Suppressor macrophage treated with lipopolysaccharide for 1 hour (primary cell): ENCODE measurements at regions not wholly inside any gene's neighbourhood (a gene's known extent, or its start where the extent isn't known, plus 50 kb on each side); places are given as distances from the start of the nearest gene placed in this dataset.
"Not testable (repeated sequence)": the region's sequence is repeated elsewhere in the genome, so short reads cannot be mapped to it uniquely, and the experiment has no call there.

ENCODE experiments used
- DNase-seq, 3 donors: peaks; one replicate each; pipeline ENCODE4 v3.0.0-alpha.2; 2020 to 2022

DNA sequence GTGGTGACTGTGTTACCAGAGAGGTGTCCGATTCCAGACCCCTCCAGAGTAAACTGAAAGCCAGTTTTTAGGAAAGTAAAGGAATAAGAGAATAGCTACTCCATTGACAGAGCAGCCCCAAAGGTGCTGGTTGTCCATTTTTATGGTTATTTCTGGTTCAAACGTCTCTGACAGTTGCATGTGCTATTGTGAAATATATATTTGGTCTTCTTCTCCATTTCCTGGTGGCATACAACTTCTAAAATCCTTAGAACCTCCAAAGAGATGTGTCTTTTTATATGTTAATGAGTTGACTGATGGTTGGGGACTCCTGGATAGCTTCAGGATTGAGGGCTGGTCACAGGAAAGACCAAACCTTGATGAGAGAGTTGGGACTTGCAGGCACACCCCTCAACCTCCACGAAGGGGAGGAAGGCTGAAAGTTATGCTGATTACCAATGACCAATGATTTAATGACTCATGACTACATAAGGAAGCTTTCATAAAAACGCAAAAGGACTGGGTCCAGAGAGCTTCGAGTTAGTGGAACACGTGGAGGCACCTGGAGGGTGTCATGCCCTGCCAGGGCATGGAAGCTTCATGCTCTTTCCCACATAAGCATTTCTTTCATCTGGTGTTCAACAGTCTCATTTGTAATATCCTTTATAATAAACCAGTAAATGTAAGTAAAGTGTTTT lies 100.7 kb downstream of the SLC16A1 start:
- peak in 2 of 3 donors; percentile 32 to 42 for DNase-seq

DNA sequence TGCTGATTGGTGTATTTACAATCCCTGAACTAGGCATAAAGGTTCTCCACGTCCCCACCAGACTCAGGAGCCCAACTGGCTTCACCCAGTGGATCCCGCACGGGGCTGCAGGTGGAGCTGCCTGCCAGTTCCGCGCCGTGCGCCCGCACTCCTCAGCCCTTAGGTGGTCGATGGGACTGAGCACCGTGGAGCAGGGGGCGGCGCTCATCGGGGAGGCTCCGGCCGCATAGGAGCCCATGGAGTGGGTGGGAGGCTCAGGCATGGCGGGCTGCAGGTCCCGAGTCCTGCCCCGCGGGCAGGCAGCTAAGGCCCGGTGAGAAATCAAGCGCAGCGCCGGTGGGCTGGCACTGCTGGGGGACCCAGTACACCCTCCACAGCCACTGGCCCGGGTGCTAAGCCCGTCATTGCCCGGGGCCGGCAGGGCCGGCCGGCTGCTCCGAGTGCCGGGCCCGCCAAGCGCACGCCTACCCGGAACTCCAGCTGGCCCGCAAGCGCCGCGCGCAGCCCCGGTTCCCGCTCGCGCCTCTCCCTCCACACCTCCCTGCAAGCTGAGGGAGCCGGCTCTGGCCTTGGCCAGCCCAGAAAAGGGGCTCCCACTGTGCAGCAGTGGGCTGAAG lies 101.5 kb downstream of the SLC16A1 start:
- peak in 1 of 3 donors; percentile 39 for DNase-seq

GRCh38 chr1:112853915-112854314 lies 102.1 kb downstream of the SLC16A1 start:
- not testable (repeated sequence) for DNase-seq

DNA sequence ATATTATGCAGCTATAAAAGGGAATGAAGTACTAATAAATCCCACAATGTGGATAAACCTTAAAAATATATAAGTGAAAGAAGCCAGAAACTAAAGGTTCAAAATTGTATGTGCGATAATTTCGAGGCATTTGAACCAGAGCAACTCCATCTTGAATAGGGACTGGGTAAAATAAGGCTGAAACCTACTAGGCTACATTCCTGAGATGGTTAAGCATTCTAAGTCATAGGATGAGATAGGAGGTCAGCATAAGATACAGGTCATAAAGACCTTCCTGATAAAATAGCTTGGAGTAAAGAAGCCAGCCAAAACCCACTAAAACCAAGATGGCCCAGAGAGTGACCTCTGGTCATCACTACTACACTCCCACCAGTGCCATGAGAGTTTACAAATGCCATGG lies 103.1 kb downstream of the SLC16A1 start:
- no peak for DNase-seq

DNA sequence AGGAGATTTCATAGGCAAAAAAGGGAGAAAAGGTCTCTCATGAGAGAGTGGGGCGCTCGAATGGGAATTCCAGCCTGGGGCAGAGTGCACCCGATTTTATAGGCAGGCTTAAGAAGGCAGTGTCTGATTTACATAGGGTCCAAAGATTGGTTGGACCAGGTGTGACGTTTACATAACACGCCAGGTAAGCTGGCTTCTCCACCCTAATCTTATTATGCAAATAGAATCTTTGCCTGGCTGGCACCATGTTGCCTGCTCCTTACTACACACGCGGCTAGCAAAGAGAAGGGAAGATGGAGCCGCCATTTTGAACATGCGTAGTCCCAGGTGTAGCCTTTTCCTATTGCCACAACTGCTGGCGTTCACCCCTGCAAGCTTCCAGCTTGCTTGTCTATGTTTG lies 103.7 kb downstream of the SLC16A1 start:
- no peak for DNase-seq

DNA sequence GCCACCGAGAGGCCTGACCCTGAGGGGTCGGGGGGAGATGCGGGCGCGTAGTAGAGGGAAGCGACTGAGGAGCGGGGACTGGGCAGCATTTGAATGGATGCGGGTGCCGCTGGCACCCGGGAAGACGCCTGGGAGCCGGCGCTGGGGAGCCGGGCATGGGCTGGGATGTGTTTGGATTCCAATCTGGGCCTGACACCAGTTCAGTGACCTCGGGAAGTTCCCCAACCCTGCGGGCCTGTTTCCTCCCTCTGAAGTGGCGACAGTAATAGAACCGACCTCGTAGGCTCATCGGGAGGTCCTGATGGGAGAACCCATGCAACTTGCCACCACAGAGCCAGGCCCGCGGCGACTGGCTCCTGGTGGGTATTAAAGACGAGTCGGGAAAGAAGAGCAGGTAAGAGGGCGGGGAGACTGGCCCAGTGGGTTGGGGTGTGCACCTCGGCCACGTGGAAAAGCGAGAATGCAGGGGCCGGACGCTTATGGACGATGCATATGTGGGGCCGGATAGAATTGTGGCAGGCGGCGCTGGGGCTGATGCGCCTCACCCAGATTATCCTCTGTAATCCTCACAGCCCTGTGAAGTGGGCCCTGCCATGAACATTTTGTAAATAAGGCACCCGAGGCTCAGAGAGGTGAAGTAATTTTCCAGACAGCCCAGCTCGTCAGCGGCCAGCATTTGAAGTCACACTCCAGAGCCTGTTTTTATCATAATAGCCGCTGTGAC lies 105.8 kb downstream of the SLC16A1 start:
- DNase-seq: peak in 1 of 3 donors; percentile 25

DNA sequence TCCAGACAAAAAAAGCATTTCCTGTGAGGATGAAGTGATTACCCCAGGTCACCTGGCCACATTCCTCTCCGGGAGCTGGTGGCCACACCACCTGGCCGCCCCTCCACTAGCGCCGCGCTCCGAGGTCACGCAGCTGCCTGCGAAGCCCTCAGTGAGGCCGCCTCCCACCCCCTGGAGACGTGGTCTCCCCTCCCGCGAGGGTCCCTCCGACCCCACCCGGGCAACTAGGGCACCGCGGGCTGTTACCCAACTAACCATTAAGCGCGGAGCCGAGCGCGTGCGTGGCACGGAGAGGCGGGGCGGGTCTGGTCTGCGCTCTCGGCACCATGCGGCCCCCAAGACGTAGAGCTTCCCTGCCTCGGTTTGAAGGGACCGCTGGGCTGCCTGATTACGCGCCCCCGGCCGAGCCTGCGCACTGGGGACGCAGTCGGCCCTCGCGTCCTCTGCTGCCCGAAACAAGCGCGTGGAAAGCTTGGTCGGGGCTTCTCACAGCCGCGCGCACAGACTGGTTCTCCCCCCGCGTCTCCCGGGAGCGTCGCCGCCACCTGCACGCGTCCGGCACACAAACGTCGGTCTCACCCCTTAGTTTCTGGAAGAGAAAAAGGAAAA lies 106.5 kb downstream of the SLC16A1 start:
- DNase-seq: peak; percentile 24 to 59 (median 27)

DNA sequence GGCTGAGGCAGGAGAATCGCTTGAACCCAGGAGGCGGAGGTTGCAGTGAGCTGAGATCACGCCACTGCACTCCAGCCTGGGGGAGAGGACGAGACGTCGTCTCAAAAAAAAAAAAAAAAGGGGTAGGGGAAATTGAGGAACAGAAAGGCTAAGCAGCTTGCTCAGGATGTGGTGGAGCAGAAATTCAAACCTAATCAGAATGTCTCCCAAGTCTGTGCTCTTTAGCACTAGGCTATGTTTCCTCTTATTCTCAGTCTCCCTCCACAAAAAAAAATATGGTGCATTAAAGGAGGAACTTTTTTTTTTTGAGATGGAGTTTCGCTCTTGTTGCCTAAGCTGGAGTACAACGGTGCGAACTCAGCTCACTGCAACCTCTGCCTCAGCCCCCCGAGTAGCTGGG lies 114.2 kb downstream of the SLC16A1 start:
- peak; percentile 25 to 57 (median 57) for DNase-seq

- peak; percentile 45 to 48 (median 46) for DNase-seq
Observed at GRCh38 chr1:112840631-112841624, 115.1 kb downstream of the SLC16A1 start.

- no peak for DNase-seq
Observed at GRCh38 chr1:112836642-112837041, 119.4 kb downstream of the SLC16A1 start.

DNA sequence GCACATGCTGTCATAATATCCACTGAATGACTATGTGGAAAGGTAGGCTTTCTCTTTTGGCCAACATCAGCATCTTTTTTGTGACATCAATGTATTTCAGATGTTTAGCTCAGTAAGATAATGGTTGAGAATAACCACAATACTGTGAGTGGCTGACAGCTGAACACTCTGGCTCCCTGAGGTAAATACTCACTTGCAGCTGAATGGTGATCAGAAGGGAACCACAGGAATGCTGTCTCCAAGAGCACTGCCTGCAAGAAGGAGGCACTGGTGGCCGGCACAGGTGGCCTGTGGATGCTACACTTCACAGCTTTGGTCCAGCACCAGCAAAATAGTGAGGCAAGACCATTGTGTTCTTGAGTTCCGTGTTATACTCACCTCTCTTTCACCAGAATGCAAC lies 118.7 kb upstream of the PPM1J start:
- DNase-seq: no peak

DNA sequence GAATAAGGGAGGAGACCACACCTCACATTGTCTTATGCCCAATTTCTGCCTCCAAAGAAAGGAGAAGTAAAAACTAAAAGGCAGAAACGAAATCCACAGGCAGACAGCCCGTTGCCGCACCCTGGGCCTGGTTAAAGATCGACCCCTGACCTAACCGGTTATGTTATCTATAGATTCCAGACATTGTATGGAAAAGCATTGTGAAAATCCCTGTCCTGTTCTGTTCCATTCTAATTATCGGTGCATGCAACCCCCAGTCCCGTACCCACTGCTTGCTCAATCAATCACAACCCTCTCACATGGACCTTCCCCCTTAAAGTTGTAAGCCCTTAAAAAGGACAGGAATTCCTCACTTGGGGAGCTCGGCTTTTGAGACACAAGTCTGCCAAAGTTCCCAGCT lies 117.1 kb upstream of the PPM1J start:
- DNase-seq: not testable (repeated sequence)

GRCh38 chr1:112829691-112830090 lies 114.6 kb upstream of the PPM1J start:
- not testable (repeated sequence) for DNase-seq

GRCh38 chr1:112828716-112829115 lies 113.6 kb upstream of the PPM1J start:
- no peak for DNase-seq

GRCh38 chr1:112827391-112827790 lies 112.3 kb upstream of the PPM1J start:
- not testable (repeated sequence) for DNase-seq

GRCh38 chr1:112826217-112826944 lies 111.2 kb upstream of the PPM1J start:
- DNase-seq: no peak

DNA sequence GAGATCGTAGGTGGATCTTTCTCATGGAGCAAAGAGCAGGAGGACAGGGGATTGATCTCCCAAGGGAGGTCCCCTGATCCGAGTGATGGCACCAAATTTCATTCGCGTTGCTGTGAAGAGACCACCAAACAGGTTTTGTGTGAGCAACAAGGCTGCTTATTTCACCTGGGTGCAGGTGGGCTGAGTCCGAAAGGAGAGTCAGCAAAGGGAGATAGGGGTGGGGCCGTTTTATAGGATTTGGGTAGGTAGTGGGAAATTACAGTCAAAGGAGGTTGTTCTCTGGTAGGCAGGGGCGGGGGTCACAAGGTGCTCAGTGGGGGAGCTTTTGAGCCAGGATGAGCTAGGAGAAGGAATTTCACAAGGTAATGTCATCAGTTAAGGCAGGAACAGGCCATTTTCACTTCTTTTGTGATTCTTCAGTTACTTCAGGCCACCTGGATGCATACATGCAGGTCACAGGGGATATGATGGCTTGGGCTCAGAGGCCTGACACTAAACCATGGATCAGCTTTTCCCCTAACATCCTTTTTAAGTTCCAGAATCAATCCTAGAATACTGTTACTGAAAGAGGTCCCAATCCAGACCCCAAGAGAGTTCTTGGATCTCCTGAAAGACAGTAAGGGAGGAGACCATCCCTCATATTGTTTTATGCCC lies 110.6 kb upstream of the PPM1J start:
- not testable (repeated sequence) for DNase-seq

GRCh38 chr1:112825075-112825474 lies 109.9 kb upstream of the PPM1J start:
- DNase-seq: not testable (repeated sequence)

DNA sequence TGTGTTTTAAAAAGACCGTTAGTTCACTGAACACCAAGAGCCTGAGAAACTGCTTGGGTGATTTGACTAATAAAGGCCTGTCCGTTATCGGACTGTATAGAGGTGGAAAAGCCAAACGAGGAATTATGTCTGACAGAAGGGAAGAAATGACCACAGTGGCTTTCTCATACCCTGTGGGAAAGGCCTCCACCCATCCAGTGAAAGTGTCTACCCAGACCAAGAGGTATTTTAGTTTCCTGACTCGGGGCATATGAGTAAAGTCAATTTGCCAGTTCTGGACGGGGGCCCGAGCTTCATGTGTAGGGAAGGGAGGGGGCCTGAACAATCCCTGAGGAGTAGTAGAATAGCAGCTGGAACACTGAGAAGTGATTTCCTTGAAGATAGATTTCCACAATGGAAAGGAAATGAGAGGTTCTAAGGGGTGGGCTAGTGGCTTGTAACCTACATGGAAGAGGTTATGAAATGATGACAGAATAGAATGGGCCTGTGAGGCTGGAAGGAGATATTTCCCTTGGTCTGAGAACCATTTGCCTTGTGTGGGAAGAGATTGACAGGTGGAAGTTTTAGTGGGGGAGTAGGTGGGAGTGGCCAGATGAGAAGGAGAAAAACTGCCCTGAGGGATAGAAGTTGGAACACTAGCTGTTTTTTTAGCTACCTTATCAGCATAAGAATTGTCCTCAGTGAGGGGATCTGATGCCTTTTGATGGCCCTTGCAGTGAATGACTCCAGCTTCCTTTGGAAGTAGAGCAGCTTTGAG lies 106.4 kb upstream of the PPM1J start:
- peak in 1 of 3 donors; percentile 20 for DNase-seq
